SKM-1 (cell line): ENCODE measurements at regions not wholly inside any gene's neighbourhood (a gene's known extent, or its start where the extent isn't known, plus 50 kb on each side); places are given as distances from the start of the nearest gene placed in this dataset.
A peak's percentile ranks its signal among the peaks of the same experiment; 100 is the strongest.
"Not testable (repeated sequence)": the region's sequence is repeated elsewhere in the genome, so short reads cannot be mapped to it uniquely, and the experiment has no call there.

Experiments used
- DNase-seq: peaks from one replicate; lab custom pipeline; 2025; ENCODE audit not compliant: unreplicated experiment; lab: John Stamatoyannopoulos, UW

DNA sequence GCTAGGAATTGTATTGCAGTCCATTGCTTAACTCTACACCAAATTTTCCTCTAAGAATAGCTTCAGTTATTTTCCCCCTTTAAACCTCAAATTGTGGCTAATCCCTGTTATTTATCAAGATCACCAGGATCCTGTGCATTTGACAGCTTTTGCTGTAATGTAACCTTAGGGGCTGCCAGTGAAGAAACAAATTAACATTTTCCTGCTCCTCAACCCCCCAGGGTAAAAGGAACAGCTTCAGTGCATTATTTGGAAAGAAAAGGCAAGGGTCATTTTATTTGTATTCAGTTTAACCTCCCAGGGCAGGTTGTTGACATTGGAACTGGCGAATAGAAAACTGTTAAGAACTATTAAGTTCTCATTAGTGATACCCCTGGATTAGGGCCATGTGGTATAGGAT lies 57.0 kb downstream of the PCDH20 start:
- no peak for DNase-seq

DNA sequence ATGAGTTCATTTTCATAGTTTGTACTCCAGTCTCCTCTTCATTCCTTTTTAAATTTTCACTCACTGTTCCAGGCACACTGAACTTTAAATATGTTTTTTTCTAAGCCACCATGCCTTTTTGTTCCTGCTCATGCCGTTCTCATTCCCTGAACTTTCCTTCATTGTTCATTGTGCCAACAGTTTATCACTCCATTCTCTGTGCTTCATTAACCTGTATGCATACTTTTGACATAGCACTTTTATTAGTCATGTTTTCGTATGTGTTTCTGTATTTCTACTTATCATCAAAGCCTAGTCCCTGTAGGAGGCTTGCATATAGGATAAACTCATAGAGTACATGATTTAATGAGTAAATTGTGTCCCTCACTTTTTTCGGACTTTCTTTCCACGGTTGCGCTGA lies 65.3 kb downstream of the PCDH20 start:
- no peak for DNase-seq

DNA sequence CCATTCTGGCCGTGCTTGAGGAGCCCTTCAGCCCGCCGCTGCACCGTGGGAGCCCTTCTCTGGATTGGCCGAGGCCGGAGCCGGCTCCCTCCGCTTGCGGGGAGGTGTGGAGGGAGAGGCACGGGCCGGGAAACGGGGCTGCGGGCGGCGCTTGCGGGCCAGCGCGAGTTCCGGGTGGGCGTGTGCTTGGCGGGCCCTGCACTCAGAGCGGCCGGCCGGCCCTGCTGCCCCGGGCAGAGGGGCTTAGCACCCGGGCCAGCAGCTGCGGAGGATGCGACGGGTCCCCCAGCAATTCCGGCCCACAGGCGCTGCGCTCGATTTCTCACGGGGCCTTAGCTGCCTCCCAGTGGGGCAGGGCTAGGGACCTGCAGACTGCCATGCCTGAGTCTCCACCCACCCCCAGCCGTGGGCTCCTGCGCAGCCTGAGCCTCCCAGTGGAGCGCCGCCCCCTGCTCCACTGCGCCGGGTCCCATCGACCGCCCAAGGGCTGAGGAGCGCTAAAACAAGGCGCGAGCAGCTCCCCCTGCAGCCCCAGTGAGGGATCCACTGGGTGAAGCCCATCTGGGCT lies 76.5 kb downstream of the PCDH20 start:
- DNase-seq, result no peak

DNA sequence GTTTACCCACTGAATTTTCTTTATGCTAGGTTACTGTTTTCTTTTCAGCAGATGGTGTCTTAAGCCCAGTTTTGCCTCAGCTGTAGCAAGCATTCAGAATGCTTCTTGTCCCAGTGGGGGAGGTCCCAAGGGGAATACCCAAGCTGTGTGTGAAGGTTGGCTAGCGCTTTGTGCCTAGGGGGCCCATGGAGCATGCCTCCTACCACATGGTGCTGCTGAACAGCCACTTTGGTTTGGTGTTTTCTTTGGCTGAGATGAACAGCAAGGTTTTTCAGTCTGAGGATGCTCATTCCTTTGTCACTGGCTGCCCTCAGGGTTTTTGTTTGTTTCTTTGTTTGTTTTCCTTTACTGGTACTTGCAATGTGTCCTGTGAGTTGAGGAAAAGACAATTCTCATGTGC lies 99.0 kb downstream of the PCDH20 start:
- no peak for DNase-seq

DNA sequence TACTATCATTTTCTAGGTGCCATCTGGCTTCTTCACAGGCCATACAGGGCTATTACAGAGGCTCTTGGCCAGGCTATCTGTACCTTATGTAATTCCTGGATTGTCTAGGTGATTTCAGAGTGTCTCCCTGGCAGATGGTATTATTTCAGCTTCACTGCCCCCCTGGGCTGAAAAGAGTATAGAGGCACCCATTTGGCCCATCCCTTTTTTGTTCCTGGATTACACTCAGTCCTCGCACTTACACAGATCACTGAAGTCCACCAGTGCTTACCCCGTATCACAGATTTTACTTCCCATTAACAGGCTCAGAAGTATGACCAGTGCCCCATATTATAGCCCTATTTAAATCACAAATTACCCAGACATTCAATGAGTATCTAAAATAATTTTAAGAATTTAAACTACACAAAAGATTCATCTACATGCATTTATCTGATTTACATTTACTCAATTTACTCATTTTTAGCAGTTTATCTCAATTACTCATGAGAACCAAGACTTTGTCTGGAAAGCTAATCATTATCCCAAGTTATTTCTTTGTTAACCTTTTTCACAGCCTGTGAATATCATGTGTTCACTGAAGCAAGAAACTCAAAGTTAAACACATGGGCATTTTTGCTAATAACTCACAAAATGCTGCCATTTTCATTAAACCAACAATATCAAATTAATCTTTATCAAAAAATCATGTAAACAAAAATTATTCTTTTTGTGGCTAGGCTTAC lies 121.0 kb downstream of the PCDH20 start:
- DNase-seq, result no peak

GRCh38 chr13:61286148-61286745 lies 129.4 kb downstream of the PCDH20 start:
- DNase-seq, result no peak

GRCh38 chr13:61277586-61278276 lies 137.9 kb downstream of the PCDH20 start:
- DNase-seq, result no peak

DNA sequence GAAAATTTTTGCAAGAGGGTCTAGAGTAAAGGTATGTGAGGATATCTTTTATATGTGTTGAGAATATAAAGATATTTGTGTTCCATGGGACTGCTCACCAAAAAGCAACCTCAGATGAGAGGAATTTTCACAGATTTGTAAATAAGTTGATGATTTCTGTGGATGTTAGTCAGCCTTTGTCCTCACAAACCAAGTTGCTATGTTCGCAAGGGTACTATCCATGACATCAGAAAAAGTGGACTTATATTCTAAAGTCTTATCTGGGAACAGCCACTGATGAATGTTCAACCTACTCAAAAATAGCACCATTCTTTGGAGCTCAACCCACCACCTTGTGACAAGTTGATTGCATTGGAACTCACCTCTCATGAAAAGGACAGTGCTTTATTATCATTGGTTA lies 138.6 kb downstream of the PCDH20 start:
- DNase-seq, result no peak

GRCh38 chr13:61276401-61276800 lies 139.2 kb downstream of the PCDH20 start:
- DNase-seq, result no peak

DNA sequence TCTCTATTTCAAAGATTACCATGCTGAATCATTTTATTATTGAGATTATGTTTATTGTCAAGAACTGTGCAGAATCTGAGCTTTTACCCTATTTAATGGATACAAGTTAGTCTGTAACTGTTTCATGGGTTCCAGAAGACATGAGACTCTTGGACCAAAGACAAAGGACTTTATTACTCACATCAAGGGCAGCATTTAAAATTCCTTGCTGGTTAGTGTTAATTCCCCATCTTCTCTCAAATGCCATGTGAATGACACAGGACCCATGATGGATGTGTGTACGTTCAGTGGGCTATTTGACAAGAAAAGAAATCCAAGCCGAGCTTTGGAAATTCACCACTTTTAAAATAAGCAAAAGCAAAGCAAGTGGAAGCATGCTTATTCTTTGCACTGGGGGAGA lies 139.9 kb downstream of the PCDH20 start:
- no peak for DNase-seq

DNA sequence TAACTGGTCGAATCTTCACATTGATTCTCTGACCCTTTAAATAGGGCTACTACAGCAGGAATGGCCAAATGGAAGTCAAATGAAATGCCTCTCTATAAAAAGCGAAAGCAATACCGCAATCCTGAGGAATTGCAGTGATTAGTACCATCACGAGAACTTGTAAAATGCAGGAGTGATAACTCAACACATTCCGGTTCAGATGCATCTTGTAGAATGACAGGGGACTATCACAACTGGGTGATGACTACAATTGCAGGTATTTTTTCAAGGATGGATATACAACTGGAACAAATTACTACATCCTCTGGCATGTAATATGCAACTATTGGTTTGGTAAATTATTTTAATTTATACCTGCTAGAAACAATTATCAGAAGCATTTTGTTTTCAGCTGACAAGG lies 140.4 kb downstream of the PCDH20 start:
- DNase-seq, result no peak

DNA sequence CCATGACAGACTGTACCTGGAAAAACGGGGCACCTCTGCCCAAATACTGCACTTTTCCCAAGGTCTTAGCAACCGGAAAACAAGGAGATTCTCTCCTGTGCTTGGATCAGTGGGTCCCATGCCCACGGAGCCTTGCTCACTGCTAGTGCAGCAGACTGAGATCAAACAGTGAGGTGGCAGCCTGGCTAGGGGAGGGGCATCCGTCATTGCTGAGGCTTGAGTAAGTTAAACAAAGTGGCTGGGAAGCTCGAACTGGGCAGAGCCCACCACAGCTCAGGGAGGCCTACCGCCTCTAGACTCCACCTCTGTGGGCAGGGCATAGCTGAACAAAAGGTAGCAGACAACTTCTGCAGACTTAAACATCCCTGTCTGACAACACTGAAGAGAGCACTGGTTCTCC lies 148.8 kb downstream of the PCDH20 start:
- not testable (repeated sequence) for DNase-seq

- DNase-seq, result no peak
Measured at GRCh38 chr13:61261746-61262472, 153.7 kb downstream of the PCDH20 start.

GRCh38 chr13:61258185-61258584 lies 157.5 kb downstream of the PCDH20 start:
- DNase-seq, result no peak

GRCh38 chr13:61255040-61255796 lies 160.4 kb downstream of the PCDH20 start:
- no peak for DNase-seq

DNA sequence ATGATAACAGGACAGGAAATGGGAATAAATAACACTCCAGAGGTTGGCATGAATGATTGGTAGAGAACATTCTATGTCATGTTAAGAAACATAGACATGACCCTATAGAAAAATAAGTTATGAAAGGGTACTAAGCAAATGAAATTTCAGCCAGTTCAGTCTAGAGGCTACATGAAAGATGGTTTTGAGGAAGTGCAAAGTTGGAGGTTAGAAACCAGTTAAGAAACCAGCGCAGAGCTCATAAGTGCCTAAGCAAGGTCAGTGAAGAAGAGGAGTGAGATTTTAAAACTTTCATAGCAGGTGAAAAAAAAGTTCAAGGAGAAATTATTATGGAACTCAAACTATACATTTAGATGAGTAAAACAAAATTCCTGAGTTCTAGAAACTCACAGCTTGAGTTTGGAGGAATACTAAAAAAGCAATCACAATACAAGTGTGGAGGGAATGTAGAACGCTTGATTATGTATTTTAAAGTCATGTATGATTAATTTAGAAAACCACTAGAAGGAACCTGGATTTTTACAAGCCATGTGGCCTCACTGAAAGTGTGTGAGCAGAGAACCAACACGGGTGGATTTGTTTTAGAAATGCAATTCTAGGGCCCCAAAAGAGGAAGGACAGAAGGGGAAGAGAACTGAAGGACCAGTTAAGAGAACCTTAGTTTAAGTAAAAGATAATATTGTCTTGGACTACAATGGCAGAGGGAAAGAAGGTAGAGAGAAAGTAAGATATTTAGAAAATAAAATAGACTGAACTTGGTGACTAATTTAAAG lies 162.4 kb downstream of the PCDH20 start:
- DNase-seq, result peak; percentile 55

- no peak for DNase-seq
Measured at GRCh38 chr13:61252213-61252612, 163.4 kb downstream of the PCDH20 start.

DNA sequence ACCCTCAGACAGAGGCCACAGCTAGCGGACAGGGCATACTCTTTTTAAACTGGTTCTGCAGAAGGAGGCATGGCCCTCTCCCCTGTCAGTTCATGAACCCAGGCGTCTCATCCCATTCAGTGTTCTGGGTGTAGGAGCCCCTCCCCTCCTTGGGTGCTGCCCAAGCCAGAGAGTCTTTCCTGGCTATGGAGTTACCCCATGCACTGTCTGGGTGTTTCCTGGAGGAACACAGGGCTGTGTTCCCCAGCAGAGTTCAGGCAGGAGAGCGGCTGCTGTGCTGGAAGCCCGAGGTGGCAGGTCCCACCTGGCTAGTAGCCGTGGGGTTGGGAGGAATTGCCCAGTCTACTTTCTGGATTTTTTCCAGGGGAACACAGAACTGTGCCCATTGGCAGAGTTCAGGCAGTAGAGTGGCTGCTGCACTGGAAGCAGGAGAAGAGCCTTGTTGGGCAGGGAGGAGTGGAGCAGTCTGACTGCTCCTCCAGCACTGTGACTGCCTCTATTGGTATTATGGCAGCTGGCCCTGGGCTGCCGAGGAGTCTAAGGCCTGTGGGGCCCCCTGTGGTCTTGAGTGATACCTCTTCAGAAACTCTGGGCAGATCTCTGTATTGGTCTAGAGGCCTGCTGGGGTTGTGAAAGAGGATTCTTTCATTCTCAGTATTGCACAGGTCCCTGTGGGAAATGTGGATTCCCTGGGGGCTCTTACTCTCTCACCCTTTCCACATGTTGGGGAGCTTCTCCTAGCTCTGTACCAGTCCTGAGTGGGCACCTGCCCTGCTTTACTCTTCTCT lies 168.3 kb downstream of the PCDH20 start:
- no peak for DNase-seq

GRCh38 chr13:61246351-61246750 lies 169.3 kb downstream of the PCDH20 start:
- DNase-seq, result no peak
